CD14-positive monocyte (primary cell): ENCODE measurements at regions not wholly inside any gene's neighbourhood (a gene's known extent, or its start where the extent isn't known, plus 50 kb on each side); places are given as distances from the start of the nearest gene placed in this dataset.

ENCODE experiments used
- DNase-seq, 3 donors: peaks; one replicate each; pipeline ENCODE4 v3.0.0-alpha.2; 2011 to 2022
- H2AFZ ChIP-seq: 2 replicates; pipeline ENCODE4 v1.6.0; 2012; ENCODE audit warnings: mild to moderate bottlenecking, low read depth, low read length, inconsistent platforms; ENCODE audit not compliant: insufficient read depth, poor library complexity, severe bottlenecking
- H3K27ac ChIP-seq, 2 donors: 1 replicate in 1 of 2; 2 replicates in 1 of 2; pipeline ENCODE4 v1.5.1; 2012 to 2013; ENCODE audit warnings: low read length in 2 of 2, control low read depth in 1 of 2, inconsistent platforms in 1 of 2, low read depth in 1 of 2, mild to moderate bottlenecking in 1 of 2
- H3K27me3 ChIP-seq, 2 donors: one replicate each; pipeline versions ENCODE4 v1.6.0 to v1.6.1; 2011 to 2013; ENCODE audit warnings: low read length in 2 of 2; ENCODE audit not compliant: control insufficient read depth in 2 of 2, insufficient read depth in 2 of 2
- H3K36me3 ChIP-seq, 2 donors: replicated peaks in 1 of 2; 1 replicate in 1 of 2; 2 replicates in 1 of 2; pipeline versions ENCODE4 v1.5.1 to v1.6.1; 2012 to 2013; ENCODE audit warnings: low read length in 2 of 2, control low read depth in 1 of 2, inconsistent platforms in 1 of 2, mild to moderate bottlenecking in 1 of 2; ENCODE audit not compliant: insufficient read depth in 2 of 2, control insufficient read depth in 1 of 2
- H3K4me1 ChIP-seq, 2 donors: 1 replicate in 1 of 2; 2 replicates in 1 of 2; pipeline versions ENCODE4 v1.5.1 to v1.6.1; 2012 to 2013; ENCODE audit warnings: low read length in 2 of 2, control low read depth in 1 of 2, inconsistent platforms in 1 of 2, mild to moderate bottlenecking in 1 of 2, moderate library complexity in 1 of 2; ENCODE audit not compliant: insufficient read depth in 2 of 2, control insufficient read depth in 1 of 2
- H3K4me2 ChIP-seq: replicated peaks from 2 replicates; pipeline ENCODE3; 2012; ENCODE audit warnings: low read length, moderate library complexity, mild to moderate bottlenecking; ENCODE audit not compliant: poor library complexity, severe bottlenecking; ENCODE audit errors: extremely low read depth
- H3K4me3 ChIP-seq, 3 experiments: fragments of 200-600 bp in 1 of 3; sonication (generic) in 1 of 3; replicated peaks in 1 of 3; 1 replicate in 2 of 3; 2 replicates in 1 of 3; pipeline ENCODE4 v1.5.1; 2011 to 2013; ENCODE audit warnings: low read length in 3 of 3, mild to moderate bottlenecking in 3 of 3, control low read depth in 2 of 3, low read depth in 2 of 3, inconsistent platforms in 1 of 3, moderate library complexity in 1 of 3
- H3K79me2 ChIP-seq: 2 replicates; pipeline ENCODE4 v1.6.0; 2012; ENCODE audit warnings: mild to moderate bottlenecking, control low read depth, inconsistent platforms, low read length, moderate library complexity; ENCODE audit not compliant: insufficient read depth
- H3K9ac ChIP-seq: 2 replicates; pipeline ENCODE4 v1.6.0; 2017; ENCODE audit warnings: low read length, mild to moderate bottlenecking; ENCODE audit not compliant: insufficient read depth, poor library complexity, severe bottlenecking
- H3K9me3 ChIP-seq, 2 donors: replicated peaks in 1 of 2; 1 replicate in 1 of 2; 2 replicates in 1 of 2; pipeline versions ENCODE4 v1.5.1 to v1.6.1; 2012 to 2013; ENCODE audit warnings: low read length in 2 of 2, control low read depth in 1 of 2; ENCODE audit not compliant: control insufficient read depth in 1 of 2, insufficient read depth in 1 of 2
- H4K20me1 ChIP-seq: 2 replicates; pipeline ENCODE4 v1.6.0; 2012; ENCODE audit warnings: mild to moderate bottlenecking, low read length, control low read depth, moderate library complexity; ENCODE audit not compliant: insufficient read depth
- H3K27ac Mint-ChIP-seq, 7 donors: one replicate each; pipeline ENCODE4 v1.8.0; 2020; ENCODE audit warnings: mild to moderate bottlenecking in 7 of 7, mixed read lengths in 7 of 7, moderate library complexity in 6 of 7, inconsistent platforms in 2 of 7
- H3K27me3 Mint-ChIP-seq, 3 donors: one replicate each; pipeline ENCODE4 v1.8.0; 2021 to 2022; ENCODE audit warnings: low read depth in 3 of 3, mild to moderate bottlenecking in 3 of 3, mixed read lengths in 3 of 3, moderate library complexity in 3 of 3, inconsistent platforms in 1 of 3
- H3K36me3 Mint-ChIP-seq, 2 donors: one replicate each; pipeline ENCODE4 v1.8.0; 2020; ENCODE audit warnings: mixed read lengths in 2 of 2, inconsistent platforms in 1 of 2, mild to moderate bottlenecking in 1 of 2
- H3K4me1 Mint-ChIP-seq: one replicate; pipeline ENCODE4 v1.8.0; 2020; ENCODE audit warnings: mild to moderate bottlenecking, mixed read lengths
- H3K4me3 Mint-ChIP-seq, 2 donors: one replicate each; pipeline ENCODE4 v1.8.0; 2020; ENCODE audit warnings: mild to moderate bottlenecking in 2 of 2, mixed read lengths in 2 of 2, moderate library complexity in 1 of 2
- H3K9me3 Mint-ChIP-seq, 7 donors: one replicate each; pipeline ENCODE4 v1.8.0; 2020 to 2022; ENCODE audit warnings: mixed read lengths in 7 of 7, mild to moderate bottlenecking in 6 of 7, moderate library complexity in 6 of 7, inconsistent platforms in 2 of 7
- WGBS: methylation state at CpG from one replicate; pipeline ENCODE4 v1.1.5; 2013; ENCODE audit warnings: missing lambda C conversion rate; ENCODE audit not compliant: insufficient coverage; 5-methylcytosine and 5-hydroxymethylcytosine counted together
- intact Hi-C, 2 donors: fragments of 100-400 bp; cut with micrococcal nuclease; formaldehyde crosslinking; loops; one replicate each; pipeline versions ENCODE4 v1.15.0 to v1.15.1; 2023
- TF ChIP-seq, protein P1 (sequence below): fragments of 200-600 bp; IDR thresholded peaks from one replicate; pipeline ENCODE4 v1.8.0; 2022; ENCODE audit warnings: antibody characterized with exemption, mild to moderate bottlenecking

DNA sequence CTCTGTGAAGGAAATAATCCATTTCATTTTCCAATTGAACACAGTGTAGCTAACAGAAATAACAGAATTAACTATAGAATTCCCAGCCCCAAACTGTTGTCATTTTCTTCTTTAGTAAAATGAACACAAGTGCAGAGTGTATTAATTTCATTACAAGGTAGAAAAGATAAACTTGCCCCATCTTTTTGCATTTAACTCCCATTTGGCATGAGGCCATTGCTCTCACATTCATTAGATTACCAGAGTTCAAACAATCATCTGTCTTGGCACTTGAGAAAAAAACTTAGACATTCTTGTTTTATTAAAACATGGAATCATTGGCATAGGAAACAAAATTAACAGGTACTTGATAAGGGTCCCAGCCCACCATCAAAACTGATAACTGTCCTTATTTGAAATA, 821.5 kb upstream of the C9orf72 start:
- peaks cover 1 to 9% (median 2%) of the 10 kb centered on the region in 7 donors for H3K9me3 Mint-ChIP-seq

DNA sequence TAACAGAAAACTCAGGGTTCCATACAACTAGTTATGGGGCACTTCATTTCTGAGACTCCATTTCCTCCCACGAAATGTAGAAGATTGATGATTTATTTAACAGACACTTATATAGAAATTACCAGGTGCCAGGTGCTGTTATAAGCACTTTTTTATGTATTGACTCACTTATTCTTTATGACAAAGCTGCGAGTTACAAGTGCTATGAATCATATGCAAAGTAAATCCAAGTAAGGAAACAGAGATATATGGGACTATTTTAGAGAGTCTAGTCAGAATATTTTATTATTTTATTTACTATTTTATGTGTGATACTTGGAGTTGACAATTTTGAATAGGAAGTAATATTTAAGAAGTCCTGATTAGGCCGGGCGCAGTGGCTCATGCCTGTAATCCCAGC, 822.8 kb upstream of the C9orf72 start:
- H3K27ac Mint-ChIP-seq, result no peak overlapping the region
- Histone ChIP-seq H3K4me2 (no peak overlapping the region), H3K27ac (no peak overlapping the region), H3K36me3 (no peaks in the 10 kb centered on the region), H3K4me3 (no peak overlapping the region), H4K20me1 (no peaks in the 10 kb centered on the region), H3K79me2 (no peaks in the 10 kb centered on the region), H2AFZ (no peak overlapping the region), H3K9me3 (peaks cover 5 to 8% of the 10 kb centered on the region in 2 donors), H3K27me3 (no peaks in the 10 kb centered on the region), H3K9ac (no peak overlapping the region), H3K4me1 (no peaks in the 10 kb centered on the region)
- intact Hi-C loops, result no loop called here
- no peak for DNase-seq
- H3K4me3 Mint-ChIP-seq, result no peak overlapping the region
- no CpG with 5 or more reads among the region's 4 CpGs for WGBS
- TF ChIP-seq, protein P1, sequence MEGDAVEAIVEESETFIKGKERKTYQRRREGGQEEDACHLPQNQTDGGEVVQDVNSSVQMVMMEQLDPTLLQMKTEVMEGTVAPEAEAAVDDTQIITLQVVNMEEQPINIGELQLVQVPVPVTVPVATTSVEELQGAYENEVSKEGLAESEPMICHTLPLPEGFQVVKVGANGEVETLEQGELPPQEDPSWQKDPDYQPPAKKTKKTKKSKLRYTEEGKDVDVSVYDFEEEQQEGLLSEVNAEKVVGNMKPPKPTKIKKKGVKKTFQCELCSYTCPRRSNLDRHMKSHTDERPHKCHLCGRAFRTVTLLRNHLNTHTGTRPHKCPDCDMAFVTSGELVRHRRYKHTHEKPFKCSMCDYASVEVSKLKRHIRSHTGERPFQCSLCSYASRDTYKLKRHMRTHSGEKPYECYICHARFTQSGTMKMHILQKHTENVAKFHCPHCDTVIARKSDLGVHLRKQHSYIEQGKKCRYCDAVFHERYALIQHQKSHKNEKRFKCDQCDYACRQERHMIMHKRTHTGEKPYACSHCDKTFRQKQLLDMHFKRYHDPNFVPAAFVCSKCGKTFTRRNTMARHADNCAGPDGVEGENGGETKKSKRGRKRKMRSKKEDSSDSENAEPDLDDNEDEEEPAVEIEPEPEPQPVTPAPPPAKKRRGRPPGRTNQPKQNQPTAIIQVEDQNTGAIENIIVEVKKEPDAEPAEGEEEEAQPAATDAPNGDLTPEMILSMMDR, result no peak
- peaks cover 1 to 9% (median 2%) of the 10 kb centered on the region in 7 donors for H3K9me3 Mint-ChIP-seq
- no peaks in the 10 kb centered on the region for H3K27me3 Mint-ChIP-seq
- H3K36me3 Mint-ChIP-seq, result no peaks in the 10 kb centered on the region
- no peaks in the 10 kb centered on the region for H3K4me1 Mint-ChIP-seq

More for the DNA sequence above, 821.5 kb upstream of the C9orf72 start:
- intact Hi-C loops, result no loop called here
- no peak overlapping the region for H3K9ac ChIP-seq
- DNase-seq, result no peak
- H3K36me3 ChIP-seq, result no peaks in the 10 kb centered on the region
- no peaks in the 10 kb centered on the region for H3K79me2 ChIP-seq
- no peak overlapping the region for H3K27ac ChIP-seq
- no peaks in the 10 kb centered on the region for H3K4me1 ChIP-seq
- no peaks in the 10 kb centered on the region for H4K20me1 ChIP-seq
- TF ChIP-seq, protein P1, result no peak
- H3K4me1 Mint-ChIP-seq, result no peaks in the 10 kb centered on the region
- no peaks in the 10 kb centered on the region for H3K27me3 ChIP-seq
- H3K4me3 Mint-ChIP-seq, result no peak overlapping the region
- peaks cover 5 to 8% of the 10 kb centered on the region in 2 donors for H3K9me3 ChIP-seq
- H3K27ac Mint-ChIP-seq, result no peak overlapping the region
- H2AFZ ChIP-seq, result no peak overlapping the region
- no peaks in the 10 kb centered on the region for H3K27me3 Mint-ChIP-seq
- H3K36me3 Mint-ChIP-seq, result no peaks in the 10 kb centered on the region
- H3K4me2 ChIP-seq, result no peak overlapping the region
- no peak overlapping the region for H3K4me3 ChIP-seq
